ENCODE measurements at regions not wholly inside any gene's neighbourhood (a gene's known extent, or its start where the extent isn't known, plus 50 kb on each side); places are given as distances from the start of the nearest gene placed in this dataset.

DNA sequence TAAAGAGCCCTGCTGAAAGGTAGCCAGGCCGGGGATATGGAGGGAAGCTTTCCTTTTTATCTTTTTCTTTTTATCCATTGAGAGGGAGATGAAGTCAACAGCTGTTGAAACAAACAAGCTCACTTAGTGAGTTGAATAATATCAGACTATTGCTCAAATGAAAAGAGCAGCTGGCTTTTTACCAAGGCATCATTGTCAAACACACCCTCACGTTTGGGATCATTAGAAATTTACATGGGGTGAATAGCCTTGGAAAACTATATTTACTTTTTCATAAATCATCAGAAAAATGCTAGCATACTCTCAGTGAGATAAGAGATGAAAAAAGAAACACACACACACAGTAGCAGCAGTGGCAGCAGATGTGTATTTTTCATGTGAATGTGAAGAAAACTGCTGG, 71.5 kb upstream of the HNMT start:
- TF ChIP-seq CTCF (conservative IDR thresholded peaks at IDR 0.05 in 1 of 2, IDR thresholded peaks at IDR 0.05 in 1 of 2; ENCODE audit: low read depth in 1 of 2, low read length in 2 of 2) (no peak), EZH2 (IDR thresholded peaks at IDR 0.05; ENCODE audit: low read length, missing control alignments) (no peak)
